ENCODE measurements at regions not wholly inside any gene's neighbourhood (a gene's known extent, or its start where the extent isn't known, plus 50 kb on each side); places are given as distances from the start of the nearest gene placed in this dataset.

GRCh38 chr6:146902846-146903245, 301.4 kb upstream of the STXBP5 start:
- Histone ChIP-seq H3K9me3 (ENCODE audit: control insufficient read depth in 4 of 4, insufficient read depth in 3 of 4, low read length in 3 of 4) (no peaks in the 10 kb centered on the region), H3K27me3 (ENCODE audit: control insufficient read depth in 3 of 3, insufficient read depth in 3 of 3, low read length in 2 of 3) (no peaks in the 10 kb centered on the region), H3K36me3 (ENCODE audit: control insufficient read depth in 4 of 4, insufficient read depth in 4 of 4, low read length in 4 of 4) (no peaks in the 10 kb centered on the region), H3K9ac (ENCODE audit: insufficient read depth in 1 of 2, low read length in 2 of 2) (no peak overlapping the region), H3K4me3 (no peak overlapping the region), H3K27ac (ENCODE audit: low read depth in 1 of 2, low read length in 1 of 2) (no peak overlapping the region), H3K4me1 (ENCODE audit: control insufficient read depth in 5 of 5, insufficient read depth in 5 of 5, low read length in 5 of 5) (peaks cover 0 to 22% (median 0%) of the 10 kb centered on the region in 5 donors)
- DNase-seq (no peak), ATAC-seq (ENCODE audit: insufficient read depth, low FRiP score) (no peak)
- 90 to 93% methylated on average over 1 of the region's 1 CpG for WGBS, 2 donors
- TF ChIP-seq, protein P1, sequence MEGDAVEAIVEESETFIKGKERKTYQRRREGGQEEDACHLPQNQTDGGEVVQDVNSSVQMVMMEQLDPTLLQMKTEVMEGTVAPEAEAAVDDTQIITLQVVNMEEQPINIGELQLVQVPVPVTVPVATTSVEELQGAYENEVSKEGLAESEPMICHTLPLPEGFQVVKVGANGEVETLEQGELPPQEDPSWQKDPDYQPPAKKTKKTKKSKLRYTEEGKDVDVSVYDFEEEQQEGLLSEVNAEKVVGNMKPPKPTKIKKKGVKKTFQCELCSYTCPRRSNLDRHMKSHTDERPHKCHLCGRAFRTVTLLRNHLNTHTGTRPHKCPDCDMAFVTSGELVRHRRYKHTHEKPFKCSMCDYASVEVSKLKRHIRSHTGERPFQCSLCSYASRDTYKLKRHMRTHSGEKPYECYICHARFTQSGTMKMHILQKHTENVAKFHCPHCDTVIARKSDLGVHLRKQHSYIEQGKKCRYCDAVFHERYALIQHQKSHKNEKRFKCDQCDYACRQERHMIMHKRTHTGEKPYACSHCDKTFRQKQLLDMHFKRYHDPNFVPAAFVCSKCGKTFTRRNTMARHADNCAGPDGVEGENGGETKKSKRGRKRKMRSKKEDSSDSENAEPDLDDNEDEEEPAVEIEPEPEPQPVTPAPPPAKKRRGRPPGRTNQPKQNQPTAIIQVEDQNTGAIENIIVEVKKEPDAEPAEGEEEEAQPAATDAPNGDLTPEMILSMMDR (IDR thresholded peaks at IDR 0.05; ENCODE audit: control extremely low read depth, extremely low read depth): no peak

- H3K27me3 ChIP-seq (ENCODE audit: control insufficient read depth in 3 of 3, insufficient read depth in 3 of 3, low read length in 2 of 3): no peaks in the 10 kb centered on the region
- no peaks in the 10 kb centered on the region for H3K9me3 ChIP-seq (ENCODE audit: control insufficient read depth in 4 of 4, insufficient read depth in 3 of 4, low read length in 3 of 4)
- H3K4me3 ChIP-seq: no peak overlapping the region
- peaks cover 0 to 22% (median 0%) of the 10 kb centered on the region in 5 donors for H3K4me1 ChIP-seq (ENCODE audit: control insufficient read depth in 5 of 5, insufficient read depth in 5 of 5, low read length in 5 of 5)
- no peak for DNase-seq
- WGBS, 2 donors: 47 to 76% methylated on average over 7 of the region's 7 CpGs
- no peaks in the 10 kb centered on the region for H3K36me3 ChIP-seq (ENCODE audit: control insufficient read depth in 4 of 4, insufficient read depth in 4 of 4, low read length in 4 of 4)
- H3K27ac ChIP-seq (ENCODE audit: low read depth in 1 of 2, low read length in 1 of 2): no peak overlapping the region
- ATAC-seq (ENCODE audit: insufficient read depth, low FRiP score): no peak
- TF ChIP-seq, protein P1 (IDR thresholded peaks at IDR 0.05; ENCODE audit: control extremely low read depth, extremely low read depth): no peak
- no peak overlapping the region for H3K9ac ChIP-seq (ENCODE audit: insufficient read depth in 1 of 2, low read length in 2 of 2)
Measured at GRCh38 chr6:146903451-146903850, 300.8 kb upstream of the STXBP5 start.

GRCh38 chr6:146904596-146904995, 299.6 kb upstream of the STXBP5 start:
- no peak overlapping the region for H3K4me3 ChIP-seq
- TF ChIP-seq, protein P1 (IDR thresholded peaks at IDR 0.05; ENCODE audit: control extremely low read depth, extremely low read depth): no peak
- no peaks in the 10 kb centered on the region for H3K36me3 ChIP-seq (ENCODE audit: control insufficient read depth in 4 of 4, insufficient read depth in 4 of 4, low read length in 4 of 4)
- 83 to 95% methylated on average over 6 of the region's 6 CpGs for WGBS, 2 donors
- no peak for ATAC-seq (ENCODE audit: insufficient read depth, low FRiP score)
- H3K27ac ChIP-seq (ENCODE audit: low read depth in 1 of 2, low read length in 1 of 2): no peak overlapping the region
- peak in 2 of 3 donors; percentile 23 to 31 for DNase-seq
- H3K27me3 ChIP-seq (ENCODE audit: control insufficient read depth in 3 of 3, insufficient read depth in 3 of 3, low read length in 2 of 3): no peaks in the 10 kb centered on the region
- no peaks in the 10 kb centered on the region for H3K9me3 ChIP-seq (ENCODE audit: control insufficient read depth in 4 of 4, insufficient read depth in 3 of 4, low read length in 3 of 4)
- H3K9ac ChIP-seq (ENCODE audit: insufficient read depth in 1 of 2, low read length in 2 of 2): no peak overlapping the region
- H3K4me1 ChIP-seq (ENCODE audit: control insufficient read depth in 5 of 5, insufficient read depth in 5 of 5, low read length in 5 of 5): peaks cover 0 to 22% (median 0%) of the 10 kb centered on the region in 5 donors

DNA sequence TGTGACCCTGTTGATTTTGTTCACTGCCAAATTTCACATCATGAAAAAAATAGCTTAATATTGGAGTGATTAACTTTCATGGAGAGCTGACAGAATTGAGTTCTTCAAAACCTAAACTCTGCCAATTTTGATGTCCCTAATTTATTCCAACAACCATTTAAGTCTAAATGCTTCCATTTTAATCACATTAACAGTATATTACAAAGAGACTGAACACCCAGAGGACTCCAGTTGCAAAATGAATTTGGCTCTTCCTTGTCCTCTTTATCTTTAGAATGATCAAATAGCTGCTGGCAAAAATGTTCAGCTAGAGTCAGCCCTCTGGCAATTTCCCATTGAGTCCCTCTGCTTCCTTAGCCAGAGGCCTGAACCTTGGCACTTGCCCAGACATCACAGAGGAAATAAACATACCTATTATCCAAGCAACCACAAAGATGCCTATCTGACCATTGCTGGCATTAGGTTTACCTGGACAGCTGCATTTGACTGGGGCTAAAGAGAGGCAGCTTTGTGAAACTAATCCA, 299.0 kb upstream of the STXBP5 start:
- TF ChIP-seq, protein P1 (IDR thresholded peaks at IDR 0.05; ENCODE audit: control extremely low read depth, extremely low read depth): no peak
- H3K27me3 ChIP-seq (ENCODE audit: control insufficient read depth in 3 of 3, insufficient read depth in 3 of 3, low read length in 2 of 3): no peaks in the 10 kb centered on the region
- ATAC-seq (ENCODE audit: insufficient read depth, low FRiP score): no peak
- peaks cover 0 to 22% (median 0%) of the 10 kb centered on the region in 5 donors for H3K4me1 ChIP-seq (ENCODE audit: control insufficient read depth in 5 of 5, insufficient read depth in 5 of 5, low read length in 5 of 5)
- peak overlapping the region in 1 of 2 donors; percentile 14 for H3K27ac ChIP-seq (ENCODE audit: low read depth in 1 of 2, low read length in 1 of 2)
- no peaks in the 10 kb centered on the region for H3K9me3 ChIP-seq (ENCODE audit: control insufficient read depth in 4 of 4, insufficient read depth in 3 of 4, low read length in 3 of 4)
- no peaks in the 10 kb centered on the region for H3K36me3 ChIP-seq (ENCODE audit: control insufficient read depth in 4 of 4, insufficient read depth in 4 of 4, low read length in 4 of 4)
- no peak overlapping the region for H3K4me3 ChIP-seq
- DNase-seq: peak; percentile 44 to 74 (median 72)
- no peak overlapping the region for H3K9ac ChIP-seq (ENCODE audit: insufficient read depth in 1 of 2, low read length in 2 of 2)

Measured in lung (tissue), 11 donors.